GM21360 (cell line): ENCODE measurements at regions not wholly inside any gene's neighbourhood (a gene's known extent, or its start where the extent isn't known, plus 50 kb on each side); places are given as distances from the start of the nearest gene placed in this dataset.
"Not testable (repeated sequence)": the region's sequence is repeated elsewhere in the genome, so short reads cannot be mapped to it uniquely, and the experiment has no call there.

Experiments
- ATAC-seq: cut with Tn5 transposase; IDR thresholded peaks from one replicate; pipeline ENCODE4 v1.9.1; 2021; ENCODE audit warnings: mild to moderate bottlenecking, moderate library complexity; ENCODE audit not compliant: unreplicated experiment

GRCh38 chr16:52655916-52656315 is 109.0 kb upstream of the TOX3 start:
- not testable (repeated sequence) for ATAC-seq

- ATAC-seq: not testable (repeated sequence)
Measured at GRCh38 chr16:52655156-52655555, 108.2 kb upstream of the TOX3 start.

- ATAC-seq: no peak
Measured at GRCh38 chr16:52652033-52652432, 105.1 kb upstream of the TOX3 start.

- ATAC-seq: no peak
Measured at GRCh38 chr16:52650789-52651188, 103.8 kb upstream of the TOX3 start.

- no peak for ATAC-seq
Measured at GRCh38 chr16:52650318-52650717, 103.4 kb upstream of the TOX3 start.

- no peak for ATAC-seq
Measured at GRCh38 chr16:52649870-52650269, 102.9 kb upstream of the TOX3 start.

GRCh38 chr16:52647588-52647987 is 100.6 kb upstream of the TOX3 start:
- ATAC-seq: no peak

GRCh38 chr16:52643006-52643405 is 96.1 kb upstream of the TOX3 start:
- ATAC-seq: no peak

- no peak for ATAC-seq
Measured at GRCh38 chr16:52634528-52634927, 87.6 kb upstream of the TOX3 start.

- ATAC-seq: no peak
Measured at GRCh38 chr16:52634104-52634503, 87.2 kb upstream of the TOX3 start.

GRCh38 chr16:52633230-52633629 is 86.3 kb upstream of the TOX3 start:
- ATAC-seq: no peak

GRCh38 chr16:52631711-52632110 is 84.8 kb upstream of the TOX3 start:
- no peak for ATAC-seq

- no peak for ATAC-seq
Measured at GRCh38 chr16:52630711-52631110, 83.8 kb upstream of the TOX3 start.

GRCh38 chr16:52629296-52629695 is 82.4 kb upstream of the TOX3 start:
- no peak for ATAC-seq

- no peak for ATAC-seq
Measured at GRCh38 chr16:52624891-52625290, 77.9 kb upstream of the TOX3 start.

- no peak for ATAC-seq
Measured at GRCh38 chr16:52621651-52622050, 74.7 kb upstream of the TOX3 start.

- no peak for ATAC-seq
Measured at GRCh38 chr16:52618753-52619497, 72.0 kb upstream of the TOX3 start.

GRCh38 chr16:52617591-52617990 is 70.6 kb upstream of the TOX3 start:
- no peak for ATAC-seq

GRCh38 chr16:52613508-52613907 is 66.6 kb upstream of the TOX3 start:
- ATAC-seq: no peak

- no peak for ATAC-seq
Measured at GRCh38 chr16:52611817-52612673, 65.1 kb upstream of the TOX3 start.

GRCh38 chr16:52603015-52603414 is 56.1 kb upstream of the TOX3 start:
- ATAC-seq: no peak
